GM23248 (cell line): ENCODE measurements at regions not wholly inside any gene's neighbourhood (a gene's known extent, or its start where the extent isn't known, plus 50 kb on each side); places are given as distances from the start of the nearest gene placed in this dataset.

ENCODE experiments used
- DNase-seq: peaks from one replicate; pipeline ENCODE4 v3.0.0-alpha.2; 2015
- H2AFZ ChIP-seq: fragments of 200-600 bp; sonication (generic); 2 replicates; pipeline ENCODE4 v1.6.1; 2016; ENCODE audit warnings: antibody characterized with exemption
- H3F3A ChIP-seq: fragments of 200-600 bp; sonication (generic); 2 replicates; pipeline ENCODE4 v1.6.1; 2016; ENCODE audit warnings: mild to moderate bottlenecking, antibody characterized with exemption, mixed run types; ENCODE audit not compliant: insufficient read depth
- H3K27ac ChIP-seq: fragments of 200-600 bp; sonication (generic); 2 replicates; pipeline ENCODE4 v1.5.1; 2016; ENCODE audit warnings: mild to moderate bottlenecking
- H3K27me3 ChIP-seq: fragments of 200-600 bp; sonication (generic); replicated peaks from 2 replicates; pipeline ENCODE4 v1.6.1; 2016; ENCODE audit warnings: mild to moderate bottlenecking; ENCODE audit not compliant: insufficient read depth
- H3K36me3 ChIP-seq: fragments of 200-600 bp; sonication (generic); 2 replicates; pipeline ENCODE4 v1.6.1; 2016; ENCODE audit warnings: low read depth, mild to moderate bottlenecking
- H3K4me1 ChIP-seq: fragments of 200-600 bp; sonication (generic); 2 replicates; pipeline ENCODE4 v1.6.1; 2016; ENCODE audit warnings: mild to moderate bottlenecking; ENCODE audit not compliant: insufficient read depth
- H3K4me2 ChIP-seq: fragments of 200-600 bp; sonication (generic); one replicate; pipeline ENCODE4 v1.6.1; 2016; ENCODE audit warnings: mild to moderate bottlenecking; ENCODE audit not compliant: unreplicated experiment
- H3K4me3 ChIP-seq: fragments of 200-600 bp; sonication (generic); 2 replicates; pipeline ENCODE4 v1.5.1; 2016; ENCODE audit warnings: mild to moderate bottlenecking
- H3K79me2 ChIP-seq: fragments of 200-600 bp; sonication (generic); 2 replicates; pipeline ENCODE4 v1.6.1; 2016; ENCODE audit warnings: mild to moderate bottlenecking; ENCODE audit not compliant: insufficient read depth
- H3K9ac ChIP-seq: fragments of 200-600 bp; sonication (generic); 2 replicates; pipeline ENCODE4 v1.6.1; 2016; ENCODE audit warnings: mild to moderate bottlenecking
- H3K9me2 ChIP-seq: fragments of 200-600 bp; sonication (generic); 2 replicates; pipeline ENCODE4 v1.6.1; 2016; ENCODE audit warnings: mixed run types, mild to moderate bottlenecking, moderate library complexity; ENCODE audit not compliant: insufficient read depth
- H3K9me3 ChIP-seq: fragments of 200-600 bp; sonication (generic); one replicate; pipeline ENCODE4 v1.6.1; 2017; ENCODE audit warnings: low read depth
- H4K20me1 ChIP-seq: fragments of 200-600 bp; sonication (generic); 2 replicates; pipeline ENCODE4 v1.6.0; 2016; ENCODE audit not compliant: insufficient read depth
- EZH2 ChIP-seq: fragments of 200-600 bp; sonication (generic); IDR thresholded peaks from 2 replicates; pipeline ENCODE4 v1.6.1; 2018; ENCODE audit warnings: antibody characterized with exemption, mild to moderate bottlenecking; ENCODE audit not compliant: insufficient read depth, poor library complexity, severe bottlenecking
- EZH2phosphoT487 ChIP-seq: fragments of 200-600 bp; sonication (generic); IDR thresholded peaks from 2 replicates; pipeline ENCODE4 v1.6.1; 2018; ENCODE audit warnings: antibody characterized with exemption, moderate library complexity, mild to moderate bottlenecking, low read depth; ENCODE audit not compliant: insufficient read depth
- WGBS, 2 experiments: methylation state at CpG; one replicate each; pipeline ENCODE4 v1.1.6; 2015 to 2017; ENCODE audit warnings: low lambda C conversion rate in 2 of 2, low coverage in 1 of 2; ENCODE audit errors: missing lambda C conversion rate in 2 of 2; 5-methylcytosine and 5-hydroxymethylcytosine counted together
- in situ Hi-C: fragments of 300-500 bp; cut with MboI; formaldehyde crosslinking; loops from 2 replicates; pipeline ENCODE4 v1.15.0; 2020

GRCh38 chr6:145475794-145476396 is 259.4 kb downstream of the EPM2A start:
- no peak for TF ChIP-seq EZH2
- Histone ChIP-seq H2AFZ (no peak overlapping the region), H3K27ac (no peak overlapping the region), H3K9ac (no peak overlapping the region), H3K9me3 (no peaks in the 10 kb centered on the region), H3F3A (no peaks in the 10 kb centered on the region), H3K4me1 (no peaks in the 10 kb centered on the region), H4K20me1 (no peaks in the 10 kb centered on the region), H3K9me2 (no peaks in the 10 kb centered on the region), H3K36me3 (no peaks in the 10 kb centered on the region), H3K27me3 (no peaks in the 10 kb centered on the region), H3K4me2 (no peak overlapping the region), H3K4me3 (no peak overlapping the region), H3K79me2 (no peaks in the 10 kb centered on the region)
- no peak for DNase-seq
- 0% methylated on average over 1 of the region's 1 CpG for WGBS, 2 experiments
- in situ Hi-C loops: no loop called here

GRCh38 chr6:145480024-145480423 is 255.3 kb downstream of the EPM2A start:
- 31 to 45% methylated on average over 1 of the region's 1 CpG for WGBS, 2 experiments
- Histone ChIP-seq H3K9ac (no peak overlapping the region), H3K27me3 (no peaks in the 10 kb centered on the region), H3K4me1 (no peaks in the 10 kb centered on the region), H3K9me2 (no peaks in the 10 kb centered on the region), H3K27ac (no peak overlapping the region), H3K79me2 (no peaks in the 10 kb centered on the region), H3K4me3 (no peak overlapping the region), H3F3A (no peaks in the 10 kb centered on the region), H3K4me2 (no peak overlapping the region), H4K20me1 (no peaks in the 10 kb centered on the region), H3K9me3 (no peaks in the 10 kb centered on the region), H3K36me3 (no peaks in the 10 kb centered on the region), H2AFZ (no peak overlapping the region)
- DNase-seq: no peak
- in situ Hi-C loops: no loop called here
- no peak for TF ChIP-seq EZH2phosphoT487
- no peak for TF ChIP-seq EZH2

DNA sequence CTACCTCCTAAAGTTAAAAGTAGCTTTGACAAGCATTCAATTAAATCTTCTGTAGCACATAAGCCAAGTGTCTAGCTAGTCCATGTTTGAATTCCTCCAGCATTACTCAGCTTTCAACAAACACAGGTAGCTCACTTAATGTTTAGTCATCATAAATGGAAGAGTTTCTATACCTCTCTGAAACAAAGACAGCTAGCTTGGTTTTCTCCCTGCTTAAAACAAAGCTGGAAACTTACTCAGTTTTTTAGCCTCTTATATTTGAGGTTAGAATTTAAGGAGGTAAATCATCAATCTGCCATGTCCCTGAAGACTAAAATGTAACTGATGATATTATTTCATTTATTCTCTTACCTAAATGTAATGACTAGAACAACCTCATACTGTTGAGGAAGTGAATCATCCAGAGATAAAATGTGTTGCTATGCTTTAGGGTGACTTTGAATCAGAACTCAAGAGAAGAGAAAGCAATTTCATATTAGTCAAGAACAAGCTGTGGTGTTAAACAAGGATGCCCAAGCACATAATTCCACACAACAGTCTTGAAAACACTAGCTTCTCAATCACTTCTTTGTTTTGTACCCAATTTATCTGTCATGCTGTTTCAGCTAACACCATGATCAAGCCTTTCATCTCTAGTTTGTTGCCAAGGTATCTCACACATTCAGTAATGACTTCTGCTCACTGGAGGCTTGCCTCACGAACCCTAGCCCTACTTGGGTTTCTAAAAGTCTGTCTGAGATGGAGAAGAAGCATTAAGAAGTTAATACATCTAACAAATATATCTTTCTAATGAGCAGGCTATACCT is 251.9 kb downstream of the EPM2A start:
- Histone ChIP-seq H3K79me2 (no peaks in the 10 kb centered on the region), H3K36me3 (no peaks in the 10 kb centered on the region), H4K20me1 (no peaks in the 10 kb centered on the region), H3K4me3 (no peak overlapping the region), H2AFZ (no peak overlapping the region), H3K9me3 (no peaks in the 10 kb centered on the region), H3K9me2 (no peaks in the 10 kb centered on the region), H3F3A (no peaks in the 10 kb centered on the region), H3K9ac (no peak overlapping the region), H3K4me1 (no peaks in the 10 kb centered on the region), H3K27ac (no peak overlapping the region), H3K4me2 (no peak overlapping the region), H3K27me3 (no peaks in the 10 kb centered on the region)
- 0 to 6% methylated on average over 1 of the region's 1 CpG for WGBS, 2 experiments
- in situ Hi-C loops: no loop called here
- no peak for DNase-seq
- TF ChIP-seq EZH2 (no peak), EZH2phosphoT487 (no peak)

- no peak for DNase-seq
- Histone ChIP-seq H3K9me2 (no peaks in the 10 kb centered on the region), H3K27ac (no peak overlapping the region), H3K4me3 (no peak overlapping the region), H3K79me2 (no peaks in the 10 kb centered on the region), H4K20me1 (no peaks in the 10 kb centered on the region), H2AFZ (no peak overlapping the region), H3K4me2 (no peak overlapping the region), H3K4me1 (no peaks in the 10 kb centered on the region), H3K36me3 (no peaks in the 10 kb centered on the region), H3K9me3 (no peaks in the 10 kb centered on the region), H3F3A (no peaks in the 10 kb centered on the region), H3K27me3 (no peaks in the 10 kb centered on the region), H3K9ac (no peak overlapping the region)
- WGBS, 2 experiments: 4 to 8% methylated on average over 2 of the region's 2 CpGs
- no peak for TF ChIP-seq EZH2phosphoT487
- TF ChIP-seq EZH2: no peak
- in situ Hi-C loops: no loop called here
These were observed 250.0 kb downstream of the EPM2A start for GRCh38 chr6:145485288-145485687.
